SK-N-SH (cell line): ENCODE measurements at regions not wholly inside any gene's neighbourhood (a gene's known extent, or its start where the extent isn't known, plus 50 kb on each side); places are given as distances from the start of the nearest gene placed in this dataset.

Experiments
- CTCF ChIA-PET: fragments of 300-600, 350-600 bp; formaldehyde crosslinking; extraction: SDS; loops from one replicate; lab custom pipeline; 2021; lab: Yijun Ruan, JAX
- POLR2A ChIA-PET: fragments of 350-600 bp; sonication (Branson Sonifier 250); formaldehyde crosslinking; extraction: SDS; loops from one replicate; lab custom pipeline; 2020; ENCODE audit warnings: antibody characterized with exemption, inconsistent platforms; lab: Yijun Ruan, JAX
- DNase-seq: peaks from one replicate; pipeline ENCODE4 v3.0.0; 2012
- H2AFZ ChIP-seq: fragments of 200-600 bp; sonication (generic); 2 replicates; pipeline ENCODE4 v1.8.1; 2016; ENCODE audit warnings: antibody characterized with exemption, mild to moderate bottlenecking, low read depth
- H3F3A ChIP-seq: fragments of 200-600 bp; sonication (generic); replicated peaks from 2 replicates; pipeline ENCODE3; 2016; ENCODE audit warnings: antibody characterized with exemption, mild to moderate bottlenecking; ENCODE audit not compliant: insufficient read depth
- H3K27ac ChIP-seq, 2 experiments: fragments of 200-500 bp in 1 of 2; fragments of 200-600 bp in 1 of 2; sonication (Bioruptor generic) in 1 of 2; sonication (generic), shearing (Covaris generic) in 1 of 2; 2 replicates each; pipeline versions ENCODE4 v1.5.1 to v1.6.1; 2014 to 2016; ENCODE audit warnings: low read depth in 2 of 2, inconsistent platforms in 1 of 2, low read length in 1 of 2, mild to moderate bottlenecking in 1 of 2, mixed read lengths in 1 of 2
- H3K27me3 ChIP-seq: fragments of 200-600 bp; sonication (generic), shearing (Covaris generic); 2 replicates; pipeline ENCODE4 v1.6.1; 2016; ENCODE audit warnings: mixed run types; ENCODE audit not compliant: insufficient read depth
- H3K36me3 ChIP-seq, 2 experiments: fragments of 200-500 bp in 1 of 2; fragments of 200-600 bp in 1 of 2; sonication (Bioruptor generic) in 1 of 2; sonication (generic) in 1 of 2; replicated peaks in 1 of 2; 2 replicates each; pipeline versions ENCODE3 to v1.5.1; 2014 to 2016; ENCODE audit warnings: low read length in 1 of 2, mild to moderate bottlenecking in 1 of 2; ENCODE audit not compliant: insufficient read depth in 2 of 2, control insufficient read depth in 1 of 2
- H3K4me1 ChIP-seq, 2 experiments: fragments of 200-500 bp in 1 of 2; fragments of 200-600 bp in 1 of 2; sonication (Bioruptor generic) in 1 of 2; sonication (generic), shearing (Covaris generic) in 1 of 2; 2 replicates each; pipeline versions ENCODE4 v1.5.1 to v1.6.1; 2014 to 2016; ENCODE audit warnings: low read depth in 1 of 2, low read length in 1 of 2, mixed run types in 1 of 2; ENCODE audit not compliant: insufficient read depth in 2 of 2, control insufficient read depth in 1 of 2
- H3K4me2 ChIP-seq: fragments of 200-600 bp; sonication (generic), shearing (Covaris generic); 2 replicates; pipeline ENCODE4 v1.6.1; 2017; ENCODE audit warnings: mixed run types
- H3K4me3 ChIP-seq, 2 experiments: fragments of 200-500 bp in 1 of 2; fragments of 200-600 bp in 1 of 2; sonication (Bioruptor generic) in 1 of 2; sonication (generic), shearing (Covaris generic) in 1 of 2; 2 replicates each; pipeline versions ENCODE4 v1.5.1 to v1.8.1; 2014 to 2016; ENCODE audit warnings: low read depth in 2 of 2, inconsistent platforms in 1 of 2, low read length in 1 of 2, mild to moderate bottlenecking in 1 of 2, mixed read lengths in 1 of 2, moderate library complexity in 1 of 2
- H3K79me2 ChIP-seq: fragments of 200-600 bp; sonication (generic); 2 replicates; pipeline ENCODE4 v1.8.1; 2017; ENCODE audit warnings: mild to moderate bottlenecking; ENCODE audit not compliant: insufficient read depth
- H3K9ac ChIP-seq: fragments of 200-600 bp; sonication (generic); 2 replicates; pipeline ENCODE4 v1.6.1; 2017; ENCODE audit warnings: mixed run types
- H3K9me2 ChIP-seq: fragments of 200-600 bp; sonication (generic); 2 replicates; pipeline ENCODE4 v1.6.1; 2017; ENCODE audit warnings: mixed run types
- H3K9me3 ChIP-seq: fragments of 200-600 bp; sonication (generic); 2 replicates; pipeline ENCODE4 v1.6.1; 2017; ENCODE audit warnings: mixed run types, mild to moderate bottlenecking, moderate library complexity
- H4K20me1 ChIP-seq: fragments of 200-600 bp; sonication (generic); 2 replicates; pipeline ENCODE4 v1.6.1; 2017; ENCODE audit warnings: mild to moderate bottlenecking, mixed run types; ENCODE audit not compliant: insufficient read depth
- CHD2 ChIP-seq: fragments of 150-350 bp; IDR thresholded peaks from 2 replicates; pipeline ENCODE4 v1.6.1; 2018; ENCODE audit warnings: low read length; ENCODE audit not compliant: partially characterized antibody
- CTCF ChIP-seq: fragments of 200-600 bp; sonication (generic); IDR thresholded peaks from 2 replicates; pipeline ENCODE4 v1.6.1; 2017; ENCODE audit warnings: antibody characterized with exemption, mild to moderate bottlenecking, moderate library complexity
- ELF1 ChIP-seq: IDR thresholded peaks from 2 replicates; pipeline ENCODE4 v1.4.0; 2012
- EP300 ChIP-seq, 2 experiments: IDR thresholded peaks; 2 replicates each; pipeline versions ENCODE4 v1.4.0 to v1.6.1; 2012; ENCODE audit warnings: borderline replicate concordance in 1 of 2, low read depth in 1 of 2, low read length in 1 of 2
- EZH2phosphoT487 ChIP-seq: fragments of 200-600 bp; sonication (generic); IDR thresholded peaks from 2 replicates; pipeline ENCODE4 v1.6.1; 2017; ENCODE audit warnings: low read depth, mixed run types, mild to moderate bottlenecking, antibody characterized with exemption, moderate library complexity, borderline replicate concordance
- FOSL2 ChIP-seq: IDR thresholded peaks from 2 replicates; pipeline ENCODE4 v1.4.0; 2012; ENCODE audit warnings: low read depth, mild to moderate bottlenecking, moderate library complexity, borderline replicate concordance
- IRF3 ChIP-seq: fragments of 150-350 bp; IDR thresholded peaks from 2 replicates; pipeline ENCODE4 v1.6.1; 2016; ENCODE audit warnings: mild to moderate bottlenecking, low read depth, low read length
- MEF2A ChIP-seq: IDR thresholded peaks from 2 replicates; pipeline ENCODE4 v1.4.0; 2012; ENCODE audit warnings: low read depth, borderline replicate concordance
- MXI1 ChIP-seq: IDR thresholded peaks from 2 replicates; pipeline ENCODE4 v1.6.1; 2012; ENCODE audit warnings: mild to moderate bottlenecking, low read depth, low read length, improper control_type of control experiment
- NRF1 ChIP-seq: IDR thresholded peaks from 2 replicates; pipeline ENCODE4 v1.6.1; 2012; ENCODE audit warnings: low read depth, mild to moderate bottlenecking, low read length
- POLR2AphosphoS5 ChIP-seq: IDR thresholded peaks from 2 replicates; pipeline ENCODE4 v1.6.1; 2012; ENCODE audit warnings: low read depth, low read length
- RAD21 ChIP-seq: IDR thresholded peaks from 2 replicates; pipeline ENCODE4 v1.6.1; 2012; ENCODE audit warnings: mild to moderate bottlenecking, low read length
- RFX5 ChIP-seq: IDR thresholded peaks from 2 replicates; pipeline ENCODE4 v1.6.1; 2012; ENCODE audit warnings: mild to moderate bottlenecking, improper control_type of control experiment, low read length
- RXRA ChIP-seq: IDR thresholded peaks from 2 replicates; pipeline ENCODE4 v1.4.0; 2012; ENCODE audit warnings: low read depth, mild to moderate bottlenecking, borderline replicate concordance
- SIN3A ChIP-seq: IDR thresholded peaks from 2 replicates; pipeline ENCODE4 v1.6.1; 2012; ENCODE audit warnings: low read depth, mild to moderate bottlenecking, low read length, moderate library complexity, borderline replicate concordance
- TEAD4 ChIP-seq: IDR thresholded peaks from 2 replicates; pipeline ENCODE4 v1.4.0; 2012; ENCODE audit warnings: mild to moderate bottlenecking, borderline replicate concordance; ENCODE audit not compliant: insufficient read depth
- USF2 ChIP-seq: fragments of 150-350 bp; IDR thresholded peaks from 2 replicates; pipeline ENCODE4 v1.6.1; 2017; ENCODE audit warnings: antibody characterized with exemption, low read length, low read depth, borderline replicate concordance
- YY1 ChIP-seq: IDR thresholded peaks from 2 replicates; pipeline ENCODE4 v1.4.0; 2012; ENCODE audit warnings: low read depth, mild to moderate bottlenecking
- WGBS: methylation state at CpG from one replicate; pipeline ENCODE4 v1.1.6; 2017; ENCODE audit warnings: low lambda C conversion rate; 5-methylcytosine and 5-hydroxymethylcytosine counted together

- H3K9me2 ChIP-seq: no peaks in the 10 kb centered on the region
- TF ChIP-seq RFX5: no peak
- TF ChIP-seq SIN3A: no peak
- TF ChIP-seq MEF2A: no peak
- TF ChIP-seq ELF1: no peak
- no peak for TF ChIP-seq NRF1
- TF ChIP-seq RAD21: no peak
- TF ChIP-seq TEAD4: no peak
- TF ChIP-seq USF2: no peak
- TF ChIP-seq EP300 (IDR thresholded peaks at IDR 0.05; ENCODE audit: borderline replicate concordance in 1 of 2, low read depth in 1 of 2, low read length in 1 of 2): no peak
- no peak for TF ChIP-seq IRF3
- no peak for TF ChIP-seq RXRA
- no peak for TF ChIP-seq MXI1
- TF ChIP-seq POLR2AphosphoS5: no peak
- H3K4me3 ChIP-seq: no peak overlapping the region
- ChIA-PET CTCF (no interaction called here), POLR2A (no interaction called here)
- H3K79me2 ChIP-seq: no peaks in the 10 kb centered on the region
- H3K9me3 ChIP-seq: no peaks in the 10 kb centered on the region
- no peak overlapping the region for H3K27ac ChIP-seq
- H3K9ac ChIP-seq: no peak overlapping the region
- no peaks in the 10 kb centered on the region for H4K20me1 ChIP-seq
- H3F3A ChIP-seq: no peaks in the 10 kb centered on the region
- H2AFZ ChIP-seq: no peak overlapping the region
- 45% methylated on average over 8 of the region's 8 CpGs for WGBS
- H3K4me2 ChIP-seq: no peak overlapping the region
- no peaks in the 10 kb centered on the region for H3K27me3 ChIP-seq
- H3K36me3 ChIP-seq: no peaks in the 10 kb centered on the region
- no peak for DNase-seq
- H3K4me1 ChIP-seq: no peaks in the 10 kb centered on the region
These were observed 70.5 kb downstream of the CBLL2 start for GRCh38 chrX:22343192-22343591.

- Histone ChIP-seq H3K4me2 (no peak overlapping the region), H3K9ac (no peak overlapping the region), H3K4me3 (no peak overlapping the region), H3F3A (no peaks in the 10 kb centered on the region), H3K27ac (no peak overlapping the region), H3K79me2 (no peaks in the 10 kb centered on the region), H3K9me3 (no peaks in the 10 kb centered on the region), H2AFZ (no peak overlapping the region), H3K9me2 (no peaks in the 10 kb centered on the region), H4K20me1 (no peaks in the 10 kb centered on the region), H3K36me3 (no peaks in the 10 kb centered on the region), H3K4me1 (no peaks in the 10 kb centered on the region), H3K27me3 (no peaks in the 10 kb centered on the region)
- ChIA-PET CTCF (no interaction called here), POLR2A (no interaction called here)
- no peak for DNase-seq
- WGBS: 43% methylated on average over 2 of the region's 2 CpGs
- TF ChIP-seq NRF1 (no peak), RAD21 (no peak), CHD2 (no peak), FOSL2 (no peak), YY1 (no peak), CTCF (no peak), EZH2phosphoT487 (no peak), MEF2A (no peak)
These were observed 73.2 kb downstream of the CBLL2 start for GRCh38 chrX:22345884-22346283.
